ENCODE measurements at regions not wholly inside any gene's neighbourhood (a gene's known extent, or its start where the extent isn't known, plus 50 kb on each side); places are given as distances from the start of the nearest gene placed in this dataset.

GRCh38 chr11:115632061-115632460, 127.8 kb upstream of the CADM1 start:
- no peak for TF ChIP-seq CTCF (IDR thresholded peaks at IDR 0.05)
- TF ChIP-seq POLR2A (IDR thresholded peaks at IDR 0.05), result no peak
